GM19043 (cell line): ENCODE measurements at regions not wholly inside any gene's neighbourhood (a gene's known extent, or its start where the extent isn't known, plus 50 kb on each side); places are given as distances from the start of the nearest gene placed in this dataset.

Source experiments
- ATAC-seq: cut with Tn5 transposase; IDR thresholded peaks from one replicate; pipeline ENCODE4 v1.9.1; 2021; ENCODE audit warnings: low read depth; ENCODE audit not compliant: unreplicated experiment

DNA sequence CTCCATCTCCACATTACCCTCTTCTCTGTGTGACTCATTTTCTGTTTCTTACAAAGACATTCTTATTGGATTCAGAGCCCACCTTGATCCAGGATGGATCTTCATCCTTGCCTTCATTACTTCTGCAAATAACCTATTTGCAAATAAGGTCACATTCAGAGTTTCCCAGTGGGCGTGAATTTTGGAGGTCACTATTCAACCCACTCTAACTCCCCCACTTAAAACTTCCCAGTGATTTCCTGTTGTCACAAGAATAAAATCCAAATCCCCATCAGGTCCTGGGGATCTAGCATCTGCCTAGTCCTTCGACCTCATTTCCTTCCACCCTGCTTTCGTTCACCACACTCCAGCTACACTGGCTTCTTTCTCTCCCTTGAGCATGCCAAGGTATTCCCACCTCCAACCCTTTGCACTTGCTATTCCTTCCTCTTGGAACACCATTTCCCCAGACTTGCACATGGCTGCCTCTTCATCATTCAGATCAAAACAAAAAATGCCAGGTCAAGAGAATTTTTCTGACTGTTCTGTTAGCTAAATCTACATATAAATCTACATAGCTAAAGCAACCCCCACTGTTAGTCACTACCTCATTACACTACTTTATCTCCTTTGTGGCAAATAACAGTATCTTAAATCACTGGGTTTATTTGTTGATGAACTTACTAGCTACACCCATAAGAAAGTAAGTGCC, 187.2 kb downstream of the TOMM20 start:
- no peak for ATAC-seq

DNA sequence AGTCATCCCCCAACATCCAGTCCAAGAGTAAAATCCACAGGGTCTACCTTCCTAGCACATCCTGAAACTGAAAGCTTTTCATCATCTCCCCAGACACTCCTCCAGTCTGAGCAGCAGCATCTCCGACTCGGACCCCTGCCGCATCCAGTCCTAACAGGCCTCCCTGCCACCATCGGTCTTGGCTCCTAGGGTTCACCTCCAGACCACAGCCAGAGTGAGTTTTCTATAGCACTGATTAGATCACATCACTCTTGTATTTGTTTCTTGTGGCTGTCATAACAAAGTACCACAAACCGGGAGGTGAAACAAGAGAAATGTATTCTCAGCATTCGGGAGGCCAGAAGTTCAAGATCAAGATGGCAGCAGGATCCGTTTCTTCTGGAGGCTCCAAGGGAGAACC, 187.8 kb downstream of the TOMM20 start:
- no peak for ATAC-seq

- no peak for ATAC-seq
These were observed 189.7 kb downstream of the TOMM20 start for GRCh38 chr1:234938924-234939323.

DNA sequence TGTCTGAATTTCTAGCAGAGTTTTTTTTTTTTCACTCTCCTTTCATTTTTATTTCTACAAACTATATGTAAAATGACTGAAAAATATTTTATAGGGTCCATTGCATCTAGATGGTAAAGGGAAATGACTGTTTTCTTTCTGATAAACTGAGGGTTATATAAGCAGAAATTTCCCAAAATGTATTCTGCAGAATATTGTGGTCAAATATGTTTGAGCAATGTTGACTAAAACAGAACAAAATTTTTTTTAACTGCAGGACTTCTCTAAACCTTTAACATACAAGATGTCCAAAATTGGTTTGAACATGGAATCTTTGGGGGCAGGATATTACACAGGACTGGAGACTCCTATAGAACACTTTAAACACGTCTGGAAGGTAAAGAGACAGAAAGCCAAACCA, 190.5 kb downstream of the TOMM20 start:
- ATAC-seq = no peak

- ATAC-seq = no peak
These were observed 191.8 kb downstream of the TOMM20 start for GRCh38 chr1:234936612-234937389.

DNA sequence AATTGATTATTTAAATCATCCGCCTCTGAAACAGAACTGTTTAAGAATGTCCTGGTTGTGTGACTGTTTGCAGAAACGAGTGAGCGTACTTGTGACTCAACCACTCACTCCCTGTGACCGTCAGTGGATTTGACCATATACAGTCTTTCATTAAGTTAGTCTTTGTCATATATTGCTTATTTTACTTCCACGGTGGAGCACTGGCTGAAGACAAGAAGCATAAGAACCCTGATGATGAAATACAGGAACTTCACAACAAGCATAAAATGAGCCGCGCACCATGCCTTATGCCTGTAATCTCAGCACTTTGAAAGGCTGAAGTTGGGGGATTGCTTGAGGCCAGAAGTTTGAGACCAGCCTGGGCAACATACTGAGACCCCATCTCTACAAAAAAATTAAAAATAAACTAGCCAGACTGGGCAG, 194.0 kb downstream of the TOMM20 start:
- ATAC-seq = no peak

DNA sequence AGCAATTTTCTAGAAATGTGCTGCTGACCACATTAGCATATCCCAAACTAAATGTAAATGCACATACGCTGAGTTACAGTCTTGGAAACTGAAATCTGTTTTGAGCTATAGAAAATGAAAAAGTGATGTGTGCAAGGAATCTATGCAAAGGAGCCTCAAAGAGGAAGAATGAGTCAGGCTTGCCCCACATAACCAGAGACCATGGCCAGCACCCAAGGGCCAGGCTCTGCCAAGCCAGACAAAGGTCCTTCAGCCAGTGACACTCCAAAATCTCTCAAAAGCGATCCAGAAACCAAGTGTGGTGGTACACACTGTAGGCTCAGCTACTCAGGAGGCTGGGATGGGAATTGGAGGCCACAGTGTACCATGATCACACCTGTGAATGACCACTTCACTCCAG, 195.2 kb downstream of the TOMM20 start:
- ATAC-seq = peak; percentile 88

DNA sequence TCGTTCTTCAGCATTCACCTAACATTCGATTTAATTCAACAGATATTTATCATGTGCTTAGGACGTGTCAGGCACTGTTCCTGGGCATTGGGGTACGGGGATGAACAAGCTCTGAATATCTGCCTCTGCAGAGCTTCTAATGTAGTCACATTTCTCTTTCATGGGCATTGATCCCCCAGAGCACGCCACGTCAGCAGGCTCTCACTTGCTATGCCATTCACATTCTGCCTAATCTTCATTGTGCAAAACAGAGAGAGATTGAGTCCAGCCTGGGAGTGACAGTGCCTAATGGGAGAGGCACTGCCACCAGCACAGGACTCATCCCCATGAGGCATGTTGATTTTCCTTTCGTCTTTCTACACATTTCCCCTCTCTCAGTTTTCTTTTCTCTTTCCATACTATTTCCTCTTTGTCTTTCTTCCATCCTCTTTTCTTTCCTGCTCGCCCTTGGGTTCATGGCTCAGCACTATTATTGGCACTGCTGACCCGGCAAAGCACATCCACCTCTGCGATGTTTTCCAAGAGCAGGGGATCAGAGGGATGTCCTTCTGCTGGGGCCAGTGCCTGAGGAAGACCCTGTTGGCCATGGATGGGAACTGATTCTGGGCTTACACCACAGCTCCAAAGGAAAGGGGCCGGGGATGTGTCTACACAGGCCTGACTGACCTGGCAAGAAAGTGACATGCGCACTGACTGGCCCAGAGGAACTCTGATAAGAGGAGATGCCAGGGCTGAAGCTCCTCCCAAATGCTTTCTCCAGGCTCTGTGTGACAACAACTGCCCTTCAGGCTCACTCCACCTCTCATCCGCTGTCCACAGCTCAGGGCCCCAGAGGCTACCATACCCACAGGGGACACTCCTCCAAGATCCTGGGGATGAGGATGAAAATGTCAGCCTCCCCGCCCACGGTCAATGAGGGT, 195.9 kb downstream of the TOMM20 start:
- ATAC-seq = peak; percentile 18

- no peak for ATAC-seq
These were observed 196.5 kb downstream of the TOMM20 start for GRCh38 chr1:234932106-234932505.

GRCh38 chr1:234931404-234931973, 197.1 kb downstream of the TOMM20 start:
- no peak for ATAC-seq

GRCh38 chr1:234929369-234929768, 199.3 kb downstream of the TOMM20 start:
- ATAC-seq = no peak

GRCh38 chr1:234928642-234929041, 200.0 kb downstream of the TOMM20 start:
- ATAC-seq = no peak

DNA sequence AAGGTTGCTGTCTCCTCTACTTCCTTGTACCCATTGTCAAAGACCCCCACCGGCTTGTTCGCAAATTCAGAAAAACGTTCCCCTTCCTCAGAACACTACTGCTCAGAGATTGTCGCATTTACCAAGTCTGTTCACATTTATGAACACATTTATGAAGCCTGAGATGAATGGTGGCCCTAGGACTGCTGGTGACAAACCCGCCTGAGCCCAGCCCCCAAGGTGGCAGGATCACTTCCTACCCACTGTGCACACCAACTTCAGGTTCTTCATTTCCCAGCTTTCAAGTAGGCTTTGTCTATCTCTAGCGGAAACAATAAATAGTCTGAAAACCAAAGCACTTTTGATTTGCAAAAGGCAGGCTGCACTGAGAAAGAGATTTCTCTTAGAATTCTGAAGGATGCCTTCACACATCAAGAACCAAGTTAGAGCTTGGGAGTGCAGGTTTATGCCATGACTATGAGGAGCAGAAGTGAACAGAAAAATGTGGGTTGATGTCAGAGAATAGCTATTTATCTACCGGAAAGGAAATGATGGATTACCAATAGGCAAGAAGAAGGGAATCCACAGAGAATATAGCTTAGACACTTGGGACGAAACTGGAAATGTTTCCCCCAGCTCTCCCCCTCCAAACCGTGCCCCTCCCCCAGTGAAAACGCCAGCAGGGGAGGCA, 200.5 kb downstream of the TOMM20 start:
- no peak for ATAC-seq

GRCh38 chr1:234927312-234927970, 201.2 kb downstream of the TOMM20 start:
- no peak for ATAC-seq

- ATAC-seq = peak; percentile 80
These were observed 201.9 kb downstream of the TOMM20 start for GRCh38 chr1:234926559-234927311.

DNA sequence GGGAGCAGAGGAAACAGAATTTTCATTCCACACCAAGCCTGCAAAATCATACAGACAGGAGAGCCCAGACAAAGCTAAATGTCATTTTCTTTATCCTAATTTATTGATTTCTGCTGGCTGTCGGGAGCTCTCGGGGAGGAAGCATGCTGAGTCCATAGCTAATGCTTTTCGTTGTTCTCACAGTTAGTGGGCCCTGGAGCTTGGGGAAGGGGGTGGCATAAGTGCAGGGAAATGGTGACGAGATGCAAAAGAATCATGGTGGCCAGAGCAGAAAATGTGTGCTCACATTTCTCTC, 202.4 kb downstream of the TOMM20 start:
- ATAC-seq = no peak

DNA sequence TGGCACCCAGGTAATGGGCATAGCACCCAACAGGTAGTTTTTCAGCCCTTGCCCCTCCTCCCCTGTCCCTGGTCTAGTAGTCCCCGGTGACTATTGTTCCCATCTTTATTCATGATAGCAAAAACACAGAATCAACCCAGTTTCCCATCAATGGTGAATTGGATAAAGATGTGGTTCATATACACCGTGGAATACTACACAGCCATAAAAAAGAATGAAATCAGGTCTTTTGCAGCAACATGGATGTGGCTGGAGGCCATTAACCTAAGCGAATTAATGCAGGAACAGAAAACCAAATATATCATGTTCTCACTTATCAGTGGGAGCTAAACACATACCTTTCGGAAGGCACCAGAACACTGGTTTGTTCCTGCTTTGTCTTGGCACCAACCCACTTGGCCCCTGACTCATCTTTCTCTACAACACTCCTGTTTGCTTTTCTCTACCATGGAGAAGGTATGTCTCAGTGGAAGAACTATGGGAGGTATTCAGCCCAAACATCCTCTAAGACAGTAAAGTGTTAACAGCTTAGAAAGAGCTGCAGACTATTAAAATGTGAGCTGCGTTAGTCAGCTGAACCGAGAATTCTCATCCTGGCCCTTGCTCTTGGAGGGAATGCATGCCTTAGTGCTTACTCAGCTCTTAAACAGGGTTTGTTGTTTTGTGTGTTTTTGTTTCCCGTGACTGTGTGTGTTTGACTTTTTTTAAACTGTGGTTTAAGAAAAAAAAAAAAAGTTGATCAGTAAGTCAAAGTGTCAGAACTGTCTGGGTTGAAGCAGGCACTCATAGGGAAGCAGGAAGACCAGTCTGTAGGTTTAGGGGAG, 203.0 kb downstream of the TOMM20 start:
- ATAC-seq = no peak
